HCT116 (cell line): ENCODE measurements at regions not wholly inside any gene's neighbourhood (a gene's known extent, or its start where the extent isn't known, plus 50 kb on each side); places are given as distances from the start of the nearest gene placed in this dataset.

Source experiments
- ATAC-seq: fragments of 200-7000 bp; cut with Tn5 transposase; 2 replicates; pipeline ENCODE4 v1.9.1; 2020; ENCODE audit warnings: mild to moderate bottlenecking, moderate library complexity
- BruUV-seq: library from RNA; stranded (reverse); fragments of 400-500 nt; replicated peaks from 2 replicates; lab custom pipeline; 2021; lab: Mats Ljungman, UMichigan
- CTCF ChIA-PET: fragments of 300-600 bp; sonication (Branson Sonifier 250); formaldehyde crosslinking; loops from one replicate; lab custom pipeline; 2021; ENCODE audit warnings: antibody characterized with exemption; lab: Charles Lee
- POLR2A ChIA-PET: fragments of 300-600, 350-600 bp; sonication (Branson Sonifier 250); formaldehyde crosslinking; loops from one replicate; lab custom pipeline; 2021; ENCODE audit warnings: antibody characterized with exemption; lab: Charles Lee
- RAD21 ChIA-PET, 2 experiments: fragments of 300-600 bp; sonication (Branson Sonifier 250); formaldehyde crosslinking; loops; one replicate each; lab custom pipeline; 2023; ENCODE audit warnings: low total read pairs in 2 of 2; ENCODE audit not compliant: uncharacterized antibody in 2 of 2, unreplicated experiment in 2 of 2, low non-redundant PET in 1 of 2; lab: Charles Lee
- DNase-seq: peaks from one replicate; pipeline ENCODE4 v3.0.0-alpha.2; 2010; ENCODE audit warnings: low read depth, low spot score
- H2AFZ ChIP-seq: fragments of 200-600 bp; shearing (Covaris generic), sonication (generic); 2 replicates; pipeline ENCODE4 v1.6.1; 2017; ENCODE audit warnings: low read depth, mixed run types, mixed read lengths, antibody characterized with exemption, low read length; ENCODE audit not compliant: poor library complexity, severe bottlenecking
- H3K27ac ChIP-seq: 2 replicates; pipeline ENCODE4 v1.5.1; 2012; ENCODE audit warnings: low read depth, low read length
- H3K27me3 ChIP-seq: fragments of 200-600 bp; sonication (generic); 2 replicates; pipeline ENCODE4 v1.6.1; 2016; ENCODE audit warnings: mixed run types, low read length, mixed read lengths; ENCODE audit not compliant: insufficient read depth
- H3K36me3 ChIP-seq, 2 experiments: fragments of 200-500 bp in 1 of 2; fragments of 200-600 bp in 1 of 2; sonication (Bioruptor generic) in 1 of 2; sonication (generic) in 1 of 2; 2 replicates each; pipeline versions ENCODE4 v1.5.1 to v1.6.1; 2014 to 2016; ENCODE audit warnings: low read length in 2 of 2, inconsistent platforms in 1 of 2, mixed read lengths in 1 of 2, mixed run types in 1 of 2; ENCODE audit not compliant: insufficient read depth in 2 of 2, control insufficient read depth in 1 of 2
- H3K4me1 ChIP-seq, 2 experiments: fragments of 200-600 bp in 1 of 2; sonication (generic) in 1 of 2; 2 replicates each; pipeline versions ENCODE4 v1.5.1 to v1.6.1; 2012 to 2017; ENCODE audit warnings: low read length in 2 of 2, inconsistent platforms in 1 of 2, mild to moderate bottlenecking in 1 of 2, mixed read lengths in 1 of 2, mixed run types in 1 of 2, moderate library complexity in 1 of 2; ENCODE audit not compliant: insufficient read depth in 2 of 2, control insufficient read depth in 1 of 2
- H3K4me2 ChIP-seq: fragments of 200-600 bp; sonication (generic); 2 replicates; pipeline ENCODE4 v1.6.1; 2017; ENCODE audit warnings: mixed run types, low read length, mixed read lengths
- H3K4me3 ChIP-seq, 2 experiments: fragments of 200-600 bp in 1 of 2; sonication (generic) in 1 of 2; replicated peaks in 1 of 2; 2 replicates each; pipeline ENCODE4 v1.5.1; 2011 to 2016; ENCODE audit warnings: low read length in 2 of 2, control low read depth in 1 of 2, low read depth in 1 of 2, mild to moderate bottlenecking in 1 of 2, mixed read lengths in 1 of 2, mixed run types in 1 of 2
- H3K79me2 ChIP-seq: fragments of 200-600 bp; sonication (generic); 2 replicates; pipeline ENCODE4 v1.6.1; 2017; ENCODE audit warnings: mild to moderate bottlenecking, mixed run types, low read length, moderate library complexity, mixed read lengths; ENCODE audit not compliant: insufficient read depth
- H3K9ac ChIP-seq: fragments of 200-600 bp; sonication (generic); 2 replicates; pipeline ENCODE4 v1.6.1; 2016; ENCODE audit warnings: low read length, mixed read lengths
- H3K9me2 ChIP-seq: fragments of 200-600 bp; sonication (generic), shearing (Covaris generic); 2 replicates; pipeline ENCODE4 v1.6.1; 2017; ENCODE audit warnings: mixed run types, mild to moderate bottlenecking, moderate library complexity; ENCODE audit not compliant: insufficient read depth
- H3K9me3 ChIP-seq, 2 experiments: fragments of 200-500 bp in 1 of 2; fragments of 200-600 bp in 1 of 2; sonication (Bioruptor generic) in 1 of 2; sonication (generic) in 1 of 2; 2 replicates each; pipeline ENCODE4 v1.6.1; 2014 to 2017; ENCODE audit warnings: low read length in 2 of 2, mixed read lengths in 2 of 2, inconsistent platforms in 1 of 2, low read depth in 1 of 2, mild to moderate bottlenecking in 1 of 2, mixed run types in 1 of 2, moderate library complexity in 1 of 2; ENCODE audit not compliant: control insufficient read depth in 1 of 2, insufficient read depth in 1 of 2
- H4K20me1 ChIP-seq: fragments of 200-600 bp; sonication (generic), shearing (Covaris generic); 2 replicates; pipeline ENCODE4 v1.6.1; 2017; ENCODE audit warnings: mixed run types, mild to moderate bottlenecking, moderate library complexity; ENCODE audit not compliant: insufficient read depth
- ATF3 ChIP-seq: IDR thresholded peaks from 2 replicates; pipeline ENCODE4 v1.6.1; 2012
- ELF1 ChIP-seq: IDR thresholded peaks from 2 replicates; pipeline ENCODE4 v1.6.1; 2012; ENCODE audit warnings: low read depth, borderline replicate concordance
- FOSL1 ChIP-seq: IDR thresholded peaks from 2 replicates; pipeline ENCODE4 v1.6.1; 2012; ENCODE audit warnings: low read depth
- JUND ChIP-seq: IDR thresholded peaks from 2 replicates; pipeline ENCODE4 v1.6.1; 2012
- REST ChIP-seq: IDR thresholded peaks from 2 replicates; pipeline ENCODE4 v1.6.1; 2012; ENCODE audit warnings: low read depth
- SP1 ChIP-seq: IDR thresholded peaks from 2 replicates; pipeline ENCODE4 v1.6.1; 2012; ENCODE audit warnings: low read depth
- ZNF274 ChIP-seq: fragments of 200-500 bp; sonication (Bioruptor generic); IDR thresholded peaks from 2 replicates; pipeline ENCODE4 v1.6.1; 2014; ENCODE audit warnings: mild to moderate bottlenecking, low read depth, low read length, inconsistent platforms
- intact Hi-C: fragments of 100-400 bp; cut with micrococcal nuclease; formaldehyde crosslinking; loops from 2 replicates; pipeline ENCODE4 v1.10.0; 2022
- TF ChIP-seq, protein P1 (sequence below): IDR thresholded peaks from 2 replicates; pipeline ENCODE4 v1.6.1; 2012

DNA sequence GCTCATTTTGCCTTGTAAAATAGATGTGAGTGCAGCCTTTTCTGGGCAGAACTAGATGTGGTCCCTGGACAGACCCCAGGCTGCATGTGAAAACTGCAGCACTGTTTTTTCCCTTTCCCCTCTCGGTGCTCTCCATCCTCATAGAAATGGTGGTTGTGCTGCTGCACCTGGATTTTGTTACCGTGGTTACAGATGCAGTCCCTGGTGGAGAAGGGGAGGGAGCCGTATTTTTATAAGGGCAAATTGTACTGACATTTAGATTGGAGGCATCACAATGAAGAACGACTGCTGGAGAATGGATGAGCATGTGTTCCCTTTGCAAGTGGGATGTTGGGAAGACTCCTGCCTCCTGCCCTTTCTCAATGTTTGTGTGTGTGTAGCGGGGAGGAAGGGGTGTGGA is 469.9 kb downstream of the CCSER2 start:
- Histone ChIP-seq H2AFZ (no peak overlapping the region), H3K4me2 (no peak overlapping the region), H3K4me3 (no peak overlapping the region), H3K4me1 (no peaks in the 10 kb centered on the region), H3K36me3 (no peaks in the 10 kb centered on the region), H3K79me2 (no peaks in the 10 kb centered on the region), H3K27me3 (peaks cover 45% of the 10 kb centered on the region), H4K20me1 (no peaks in the 10 kb centered on the region; the same call in 1 of the 2 replicates), H3K9ac (no peak overlapping the region), H3K9me2 (no peaks in the 10 kb centered on the region), H3K27ac (no peak overlapping the region), H3K9me3 (no peaks in the 10 kb centered on the region)
- ATAC-seq (no peak), DNase-seq (no peak)
- ChIA-PET RAD21 (no interaction called here), POLR2A (no interaction called here), CTCF (no interaction called here)
- TF ChIP-seq ATF3 (no peak), FOSL1 (no peak), SP1 (no peak), ELF1 (no peak), JUND (no peak), ZNF274 (no peak), REST (no peak)
- TF ChIP-seq, protein P1, sequence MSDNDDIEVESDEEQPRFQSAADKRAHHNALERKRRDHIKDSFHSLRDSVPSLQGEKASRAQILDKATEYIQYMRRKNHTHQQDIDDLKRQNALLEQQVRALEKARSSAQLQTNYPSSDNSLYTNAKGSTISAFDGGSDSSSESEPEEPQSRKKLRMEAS, result no peak
- intact Hi-C loops, result no loop called here
- no TSS peak for BruUV-seq
